Activated gamma-delta T cell (primary cell): ENCODE measurements at regions not wholly inside any gene's neighbourhood (a gene's known extent, or its start where the extent isn't known, plus 50 kb on each side); places are given as distances from the start of the nearest gene placed in this dataset.
"Not testable (repeated sequence)": the region's sequence is repeated elsewhere in the genome, so short reads cannot be mapped to it uniquely, and the experiment has no call there.

Experiments used
- DNase-seq: peaks from one replicate; lab custom pipeline; 2025; lab: John Stamatoyannopoulos, UW

GRCh38 chr10:6695519-6695918 lies 115.4 kb upstream of the PRKCQ start:
- no peak for DNase-seq

GRCh38 chr10:6694447-6695140 lies 114.5 kb upstream of the PRKCQ start:
- DNase-seq: no peak

- no peak for DNase-seq
These were observed 112.8 kb upstream of the PRKCQ start for GRCh38 chr10:6692856-6693255.

- no peak for DNase-seq
These were observed 112.0 kb upstream of the PRKCQ start for GRCh38 chr10:6692103-6692502.

GRCh38 chr10:6689036-6689435 lies 109.0 kb upstream of the PRKCQ start:
- DNase-seq: no peak

GRCh38 chr10:6680735-6681134 lies 100.7 kb upstream of the PRKCQ start:
- DNase-seq: no peak

DNA sequence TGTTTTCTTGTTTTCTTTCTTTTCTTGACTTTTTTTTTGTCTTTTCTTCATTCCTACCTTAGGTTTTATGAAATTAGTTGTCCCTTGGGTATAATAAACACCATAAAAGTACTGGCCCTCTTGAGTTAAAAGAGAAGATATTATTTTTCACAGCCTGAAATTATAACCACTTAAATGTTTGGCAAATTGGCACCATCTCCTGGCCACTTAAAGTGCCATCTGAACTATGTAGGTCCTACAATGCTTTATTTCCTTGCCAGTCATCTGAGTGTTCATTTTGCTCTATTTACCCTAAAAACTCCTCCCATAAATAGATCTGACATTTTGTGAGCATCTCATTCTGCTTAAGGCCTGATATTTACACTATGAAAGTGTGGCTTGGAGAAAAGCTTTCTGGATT lies 98.9 kb upstream of the PRKCQ start:
- no peak for DNase-seq

GRCh38 chr10:6678211-6678803 lies 98.2 kb upstream of the PRKCQ start:
- no peak for DNase-seq

DNA sequence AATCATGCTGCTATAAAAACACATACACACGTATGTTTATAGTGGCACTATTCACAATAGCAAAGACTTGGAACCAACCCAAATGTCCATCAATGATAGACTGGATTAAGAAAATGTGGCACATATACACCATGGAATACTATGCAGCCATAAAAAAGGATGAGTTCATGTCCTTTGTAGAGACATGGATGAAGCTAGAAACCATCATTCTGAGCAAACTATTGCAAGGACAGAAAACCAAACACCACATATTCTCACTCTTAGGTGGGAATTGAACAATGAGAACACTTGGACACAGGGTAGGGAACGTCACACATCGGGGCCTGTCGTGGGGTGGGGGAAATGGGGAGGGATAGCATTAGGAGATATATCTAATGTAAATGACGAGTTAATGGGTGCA lies 97.1 kb upstream of the PRKCQ start:
- not testable (repeated sequence) for DNase-seq

GRCh38 chr10:6674291-6674690 lies 94.2 kb upstream of the PRKCQ start:
- no peak for DNase-seq

DNA sequence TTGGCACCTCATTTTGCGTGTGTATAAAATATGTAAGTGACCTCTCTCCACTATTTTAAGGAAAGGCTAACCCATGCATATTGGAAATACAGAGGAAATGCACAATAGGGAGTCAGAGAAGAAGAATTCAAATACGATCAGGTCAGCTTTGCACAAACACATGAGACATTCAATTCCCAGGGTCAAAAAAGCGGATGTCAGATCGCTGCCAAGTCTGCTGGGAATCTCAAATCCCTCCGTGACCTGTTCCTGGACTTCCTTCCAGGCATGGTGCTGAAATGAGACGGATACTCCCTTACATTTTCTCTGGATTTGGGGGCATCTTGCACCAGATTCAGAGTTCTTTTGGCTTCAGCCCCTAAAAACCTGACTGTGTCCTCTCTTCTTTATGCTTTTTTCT lies 91.9 kb upstream of the PRKCQ start:
- DNase-seq: no peak

DNA sequence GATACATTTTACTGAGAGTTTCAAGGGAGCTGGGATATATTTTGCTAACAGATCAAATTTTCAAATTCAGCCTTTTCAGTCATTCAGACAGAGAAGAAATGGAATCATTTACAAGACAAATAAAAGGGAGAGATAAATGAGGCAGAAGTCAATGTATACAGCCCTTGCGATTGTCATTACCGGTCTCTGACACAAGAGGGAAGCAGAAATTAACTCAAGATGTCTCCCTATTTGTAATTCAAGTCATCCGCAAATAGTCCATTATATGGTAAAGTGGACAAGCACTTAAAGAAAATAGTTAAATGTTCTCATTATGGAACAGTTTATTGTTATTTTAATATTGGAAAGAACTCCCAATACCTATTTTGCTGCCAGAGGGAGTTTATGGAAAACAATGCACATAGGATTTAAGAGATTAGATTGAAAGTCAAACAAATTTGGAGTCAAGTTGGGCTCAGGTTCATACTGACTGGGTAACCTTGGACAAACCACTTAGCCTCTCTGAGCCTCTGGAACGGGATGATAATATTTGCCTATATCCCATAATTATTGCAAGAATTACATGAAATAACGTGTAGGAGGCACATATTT lies 89.3 kb upstream of the PRKCQ start:
- DNase-seq: no peak

DNA sequence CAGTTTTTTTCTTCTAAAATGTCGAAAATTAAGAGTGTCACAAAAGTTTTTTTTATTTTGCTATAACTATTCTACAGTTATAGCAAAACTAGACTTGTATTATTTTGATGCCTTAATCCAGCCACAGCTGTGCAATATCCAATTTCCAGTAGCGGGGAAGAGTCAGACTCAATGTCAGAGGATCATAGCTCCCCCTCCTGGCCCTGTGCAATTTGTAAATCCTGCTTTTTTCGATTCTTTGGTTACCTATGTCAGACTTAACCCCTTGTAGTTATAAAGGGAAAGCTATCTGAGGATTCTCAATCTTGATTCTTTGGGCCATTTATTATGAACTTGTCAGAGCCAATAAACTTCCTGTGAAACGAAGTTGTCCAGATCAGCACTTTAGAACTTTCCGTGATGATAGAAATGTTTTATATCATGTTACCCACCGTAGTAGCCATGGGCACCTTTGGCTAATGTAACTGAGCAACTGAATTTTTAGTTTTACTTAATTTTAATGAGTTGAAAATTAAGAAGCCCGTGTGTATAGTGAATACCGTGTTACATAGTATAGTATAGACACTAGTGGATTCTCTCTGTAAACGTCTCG lies 87.7 kb upstream of the PRKCQ start:
- DNase-seq: no peak

DNA sequence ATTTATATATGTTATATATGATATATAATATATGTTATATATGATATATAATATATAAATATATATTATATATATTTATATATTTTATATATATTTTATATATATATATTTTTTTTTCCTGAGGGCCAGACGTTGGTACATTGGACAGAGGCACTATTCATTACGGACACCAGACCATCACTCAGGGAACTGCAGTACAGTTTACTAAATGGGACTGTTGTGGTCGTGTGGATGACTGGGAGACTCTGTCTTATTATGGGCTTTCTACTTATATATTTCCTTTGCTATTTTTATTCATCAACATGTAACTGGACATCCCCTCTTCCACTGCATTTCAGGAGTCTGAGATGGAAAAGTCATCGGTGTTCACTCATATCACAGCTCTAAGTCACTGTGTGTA lies 87.1 kb upstream of the PRKCQ start:
- DNase-seq: no peak

- no peak for DNase-seq
These were observed 85.8 kb upstream of the PRKCQ start for GRCh38 chr10:6665847-6666246.

GRCh38 chr10:6660460-6660859 lies 80.4 kb upstream of the PRKCQ start:
- no peak for DNase-seq

DNA sequence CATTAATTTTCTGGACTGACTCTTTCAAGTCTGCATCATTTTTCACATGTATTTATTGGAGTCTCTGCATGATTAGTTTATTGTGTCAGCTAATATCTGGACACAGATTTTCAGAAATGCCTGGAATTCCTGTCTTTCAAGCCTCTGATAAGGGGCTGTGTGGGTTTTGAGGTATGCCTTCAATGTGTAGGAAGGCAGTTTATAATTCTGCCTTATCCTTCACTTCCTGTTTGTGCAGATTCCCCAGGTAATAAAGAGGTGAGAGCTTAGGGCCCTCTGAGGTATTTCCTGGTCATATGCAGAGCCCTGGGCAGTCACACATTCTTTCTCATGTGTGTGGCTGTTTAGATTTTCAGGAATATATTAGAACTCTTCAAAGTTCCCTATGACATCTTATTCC lies 79.4 kb upstream of the PRKCQ start:
- DNase-seq: no peak

GRCh38 chr10:6657669-6658068 lies 77.6 kb upstream of the PRKCQ start:
- no peak for DNase-seq

- DNase-seq: no peak
These were observed 77.1 kb upstream of the PRKCQ start for GRCh38 chr10:6657196-6657595.

- DNase-seq: no peak
These were observed 74.5 kb upstream of the PRKCQ start for GRCh38 chr10:6654571-6654970.

- DNase-seq: no peak
These were observed 70.5 kb upstream of the PRKCQ start for GRCh38 chr10:6650586-6650985.

GRCh38 chr10:6649903-6650302 lies 69.8 kb upstream of the PRKCQ start:
- no peak for DNase-seq
